Neural cell (in vitro differentiated cells): ENCODE measurements at regions not wholly inside any gene's neighbourhood (a gene's known extent, or its start where the extent isn't known, plus 50 kb on each side); places are given as distances from the start of the nearest gene placed in this dataset.

Source experiments
- H2AFZ ChIP-seq: fragments of 200-600, 300-800 bp; sonication (generic), shearing (Covaris generic); 2 replicates; pipeline ENCODE4 v1.6.0; 2014; ENCODE audit warnings: low read depth, mild to moderate bottlenecking, antibody characterized with exemption, low read length, moderate library complexity
- H3F3A ChIP-seq: fragments of 200-600 bp; shearing (Covaris generic); 2 replicates; pipeline ENCODE4 v1.6.1; 2016; ENCODE audit warnings: mild to moderate bottlenecking, moderate library complexity, mixed read lengths, antibody characterized with exemption, low read length; ENCODE audit not compliant: insufficient read depth, poor library complexity, severe bottlenecking
- H3K27ac ChIP-seq: fragments of 200-600, 300-800 bp; sonication (generic), shearing (Covaris generic); 2 replicates; pipeline ENCODE4 v1.5.1; 2014; ENCODE audit warnings: mild to moderate bottlenecking, low read length, moderate library complexity
- H3K27me3 ChIP-seq: fragments of 300-800, 200-600 bp; sonication (generic), shearing (Covaris generic); 2 replicates; pipeline ENCODE4 v1.6.0; 2014; ENCODE audit warnings: mild to moderate bottlenecking, low read depth, low read length, moderate library complexity; ENCODE audit not compliant: insufficient read depth
- H3K36me3 ChIP-seq: fragments of 300-800, 200-600 bp; sonication (generic), shearing (Covaris generic); 2 replicates; pipeline ENCODE4 v1.5.1; 2014; ENCODE audit warnings: mild to moderate bottlenecking, antibody characterized with exemption, low read length, moderate library complexity; ENCODE audit not compliant: insufficient read depth
- H3K4me2 ChIP-seq: fragments of 300-800, 200-600 bp; sonication (generic), shearing (Covaris generic); 2 replicates; pipeline ENCODE4 v1.6.0; 2014; ENCODE audit warnings: mild to moderate bottlenecking, low read length
- H3K4me3 ChIP-seq: fragments of 300-800, 200-600 bp; sonication (generic), shearing (Covaris generic); 2 replicates; pipeline ENCODE4 v1.5.1; 2014; ENCODE audit warnings: mild to moderate bottlenecking, low read length, moderate library complexity
- H3K79me2 ChIP-seq: fragments of 200-600 bp; shearing (Covaris generic); replicated peaks from 2 replicates; pipeline ENCODE4 v1.6.0; 2014; ENCODE audit warnings: mild to moderate bottlenecking, low read length, moderate library complexity; ENCODE audit not compliant: insufficient read depth
- H3K9ac ChIP-seq: fragments of 300-800, 200-600 bp; sonication (generic), shearing (Covaris generic); 2 replicates; pipeline ENCODE4 v1.6.1; 2016; ENCODE audit warnings: mild to moderate bottlenecking, low read length, mixed read lengths
- H3K9me2 ChIP-seq: fragments of 200-600 bp; shearing (Covaris generic); 2 replicates; pipeline ENCODE4 v1.6.1; 2016; ENCODE audit warnings: mild to moderate bottlenecking, low read length, mixed read lengths; ENCODE audit not compliant: insufficient read depth
- H3K9me3 ChIP-seq: fragments of 200-600, 300-800 bp; sonication (generic), shearing (Covaris generic); 2 replicates; pipeline ENCODE4 v1.6.1; 2016; ENCODE audit warnings: mild to moderate bottlenecking, mixed run types, low read length, moderate library complexity, mixed read lengths
- H4K20me1 ChIP-seq: fragments of 200-600 bp; shearing (Covaris generic); 2 replicates; pipeline ENCODE4 v1.6.1; 2016; ENCODE audit warnings: mild to moderate bottlenecking, mixed run types; ENCODE audit not compliant: insufficient read depth
- EP300 ChIP-seq: fragments of 450-650 bp; conservative IDR thresholded peaks from 2 replicates; pipeline ENCODE4 v1.6.1; 2014; ENCODE audit warnings: antibody characterized with exemption, mild to moderate bottlenecking, moderate library complexity; ENCODE audit not compliant: poor library complexity, severe bottlenecking
- EZH2 ChIP-seq: fragments of 200-600, 300-800 bp; shearing (Covaris generic), sonication (generic); IDR thresholded peaks from 2 replicates; pipeline ENCODE4 v1.6.1; 2014; ENCODE audit warnings: antibody characterized with exemption, low read length, borderline replicate concordance, mild to moderate bottlenecking; ENCODE audit not compliant: insufficient read depth, poor library complexity, severe bottlenecking
- MXI1 ChIP-seq: fragments of 450-650 bp; conservative IDR thresholded peaks from 2 replicates; pipeline ENCODE4 v1.6.1; 2014; ENCODE audit warnings: antibody characterized with exemption, mild to moderate bottlenecking; ENCODE audit not compliant: poor library complexity, severe bottlenecking
- POLR2AphosphoS5 ChIP-seq: IDR thresholded peaks from 2 replicates; pipeline ENCODE4 v1.6.1; 2012
- RAD21 ChIP-seq: fragments of 450-650 bp; conservative IDR thresholded peaks from 2 replicates; pipeline ENCODE4 v1.6.1; 2014; ENCODE audit warnings: antibody characterized with exemption, mild to moderate bottlenecking, moderate library complexity
- SMC3 ChIP-seq: fragments of 450-650 bp; conservative IDR thresholded peaks from 2 replicates; pipeline ENCODE4 v1.6.1; 2014; ENCODE audit warnings: antibody characterized with exemption, mild to moderate bottlenecking, moderate library complexity; ENCODE audit not compliant: poor library complexity
- TAF1 ChIP-seq: IDR thresholded peaks from 2 replicates; pipeline ENCODE4 v1.6.1; 2012; ENCODE audit warnings: low read depth
- TF ChIP-seq, protein P1 (sequence below): IDR thresholded peaks from 2 replicates; pipeline ENCODE4 v1.6.1; 2012; ENCODE audit warnings: borderline replicate concordance
- TF ChIP-seq, protein P2 (sequence below): fragments of 450-650 bp; IDR thresholded peaks from 2 replicates; pipeline ENCODE4 v1.5.1; 2014; ENCODE audit warnings: antibody characterized with exemption, mild to moderate bottlenecking, moderate library complexity; ENCODE audit not compliant: poor library complexity, severe bottlenecking

DNA sequence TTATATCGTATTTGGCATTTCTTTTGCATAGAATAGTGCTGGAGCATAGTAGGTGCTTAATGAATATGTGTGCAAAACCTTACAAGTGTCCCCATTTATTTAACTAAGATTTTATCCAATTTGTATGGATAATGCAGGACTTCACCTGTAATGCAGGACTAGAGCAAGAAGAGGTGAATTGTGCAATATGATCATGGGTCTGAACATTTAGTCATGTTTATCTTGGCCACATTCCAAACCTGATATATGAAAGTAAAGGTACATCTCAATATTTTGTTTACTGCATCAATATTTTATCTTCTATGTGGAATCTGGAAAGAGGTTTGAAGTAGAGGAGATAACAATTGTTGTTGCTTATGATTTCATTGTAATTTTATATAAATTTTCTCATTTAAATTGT is 1626.7 kb upstream of the B3GALT2 start:
- Histone ChIP-seq H3K4me2 (no peak overlapping the region), H2AFZ (no peak overlapping the region), H3K79me2 (no peaks in the 10 kb centered on the region), H3K9me2 (no peaks in the 10 kb centered on the region), H3K9me3 (no peaks in the 10 kb centered on the region), H3K9ac (no peak overlapping the region), H3K36me3 (no peaks in the 10 kb centered on the region), H4K20me1 (no peaks in the 10 kb centered on the region), H3K4me3 (no peak overlapping the region), H3K27me3 (no peaks in the 10 kb centered on the region), H3F3A (peaks cover 6% of the 10 kb centered on the region), H3K27ac (no peak overlapping the region)
- TF ChIP-seq, protein P1, sequence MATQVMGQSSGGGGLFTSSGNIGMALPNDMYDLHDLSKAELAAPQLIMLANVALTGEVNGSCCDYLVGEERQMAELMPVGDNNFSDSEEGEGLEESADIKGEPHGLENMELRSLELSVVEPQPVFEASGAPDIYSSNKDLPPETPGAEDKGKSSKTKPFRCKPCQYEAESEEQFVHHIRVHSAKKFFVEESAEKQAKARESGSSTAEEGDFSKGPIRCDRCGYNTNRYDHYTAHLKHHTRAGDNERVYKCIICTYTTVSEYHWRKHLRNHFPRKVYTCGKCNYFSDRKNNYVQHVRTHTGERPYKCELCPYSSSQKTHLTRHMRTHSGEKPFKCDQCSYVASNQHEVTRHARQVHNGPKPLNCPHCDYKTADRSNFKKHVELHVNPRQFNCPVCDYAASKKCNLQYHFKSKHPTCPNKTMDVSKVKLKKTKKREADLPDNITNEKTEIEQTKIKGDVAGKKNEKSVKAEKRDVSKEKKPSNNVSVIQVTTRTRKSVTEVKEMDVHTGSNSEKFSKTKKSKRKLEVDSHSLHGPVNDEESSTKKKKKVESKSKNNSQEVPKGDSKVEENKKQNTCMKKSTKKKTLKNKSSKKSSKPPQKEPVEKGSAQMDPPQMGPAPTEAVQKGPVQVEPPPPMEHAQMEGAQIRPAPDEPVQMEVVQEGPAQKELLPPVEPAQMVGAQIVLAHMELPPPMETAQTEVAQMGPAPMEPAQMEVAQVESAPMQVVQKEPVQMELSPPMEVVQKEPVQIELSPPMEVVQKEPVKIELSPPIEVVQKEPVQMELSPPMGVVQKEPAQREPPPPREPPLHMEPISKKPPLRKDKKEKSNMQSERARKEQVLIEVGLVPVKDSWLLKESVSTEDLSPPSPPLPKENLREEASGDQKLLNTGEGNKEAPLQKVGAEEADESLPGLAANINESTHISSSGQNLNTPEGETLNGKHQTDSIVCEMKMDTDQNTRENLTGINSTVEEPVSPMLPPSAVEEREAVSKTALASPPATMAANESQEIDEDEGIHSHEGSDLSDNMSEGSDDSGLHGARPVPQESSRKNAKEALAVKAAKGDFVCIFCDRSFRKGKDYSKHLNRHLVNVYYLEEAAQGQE = no peak
- TF ChIP-seq, protein P2, sequence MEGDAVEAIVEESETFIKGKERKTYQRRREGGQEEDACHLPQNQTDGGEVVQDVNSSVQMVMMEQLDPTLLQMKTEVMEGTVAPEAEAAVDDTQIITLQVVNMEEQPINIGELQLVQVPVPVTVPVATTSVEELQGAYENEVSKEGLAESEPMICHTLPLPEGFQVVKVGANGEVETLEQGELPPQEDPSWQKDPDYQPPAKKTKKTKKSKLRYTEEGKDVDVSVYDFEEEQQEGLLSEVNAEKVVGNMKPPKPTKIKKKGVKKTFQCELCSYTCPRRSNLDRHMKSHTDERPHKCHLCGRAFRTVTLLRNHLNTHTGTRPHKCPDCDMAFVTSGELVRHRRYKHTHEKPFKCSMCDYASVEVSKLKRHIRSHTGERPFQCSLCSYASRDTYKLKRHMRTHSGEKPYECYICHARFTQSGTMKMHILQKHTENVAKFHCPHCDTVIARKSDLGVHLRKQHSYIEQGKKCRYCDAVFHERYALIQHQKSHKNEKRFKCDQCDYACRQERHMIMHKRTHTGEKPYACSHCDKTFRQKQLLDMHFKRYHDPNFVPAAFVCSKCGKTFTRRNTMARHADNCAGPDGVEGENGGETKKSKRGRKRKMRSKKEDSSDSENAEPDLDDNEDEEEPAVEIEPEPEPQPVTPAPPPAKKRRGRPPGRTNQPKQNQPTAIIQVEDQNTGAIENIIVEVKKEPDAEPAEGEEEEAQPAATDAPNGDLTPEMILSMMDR = no peak
- no peak for TF ChIP-seq RAD21
- TF ChIP-seq SMC3 = no peak
- TF ChIP-seq POLR2AphosphoS5 = no peak
- TF ChIP-seq MXI1 = no peak
- no peak for TF ChIP-seq EZH2
- TF ChIP-seq EP300 = no peak
- TF ChIP-seq TAF1 = no peak

DNA sequence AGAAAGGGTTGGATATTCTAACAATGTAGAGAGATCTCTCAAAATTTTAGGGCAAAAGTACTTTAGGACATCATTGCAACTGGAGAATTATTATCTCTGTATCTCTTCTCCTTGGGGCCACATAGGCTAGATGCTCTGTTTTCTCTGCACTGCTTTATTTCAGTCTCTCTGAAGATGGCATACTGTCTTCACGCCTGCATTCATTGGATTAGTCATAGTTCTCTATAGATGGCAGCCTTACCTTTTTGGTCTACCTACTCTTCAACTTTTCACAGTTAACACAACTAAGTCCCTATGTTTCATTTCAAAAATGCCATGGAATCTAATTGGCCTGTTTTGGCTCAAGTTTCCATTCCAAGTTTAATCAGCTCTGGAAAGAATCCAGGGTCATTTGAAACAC is 1623.3 kb upstream of the B3GALT2 start:
- no peak overlapping the region for H3K4me3 ChIP-seq
- no peak overlapping the region for H2AFZ ChIP-seq
- no peak overlapping the region for H3K27ac ChIP-seq
- no peaks in the 10 kb centered on the region for H3K36me3 ChIP-seq
- H3K4me2 ChIP-seq = no peak overlapping the region
- H3K9ac ChIP-seq = no peak overlapping the region
- no peaks in the 10 kb centered on the region for H3K79me2 ChIP-seq
- TF ChIP-seq POLR2AphosphoS5 (no peak), SMC3 (no peak), TAF1 (no peak), RAD21 (no peak), EZH2 (no peak), MXI1 (no peak)
- TF ChIP-seq, protein P1 = no peak
- TF ChIP-seq, protein P2 = no peak
- no peaks in the 10 kb centered on the region for H3K9me3 ChIP-seq
- H3K27me3 ChIP-seq = no peaks in the 10 kb centered on the region
- H3K9me2 ChIP-seq = no peaks in the 10 kb centered on the region
- no peaks in the 10 kb centered on the region for H3F3A ChIP-seq
- H4K20me1 ChIP-seq = no peaks in the 10 kb centered on the region
